Dermis microvascular lymphatic vessel endothelial cell (primary cell): ENCODE measurements at regions not wholly inside any gene's neighbourhood (a gene's known extent, or its start where the extent isn't known, plus 50 kb on each side); places are given as distances from the start of the nearest gene placed in this dataset.
"Not testable (repeated sequence)": the region's sequence is repeated elsewhere in the genome, so short reads cannot be mapped to it uniquely, and the experiment has no call there.

Source experiments
- DNase-seq, 2 donors: peaks; one replicate each; pipeline versions ENCODE4 v3.0.0 to v3.0.0-alpha.2; 2010; ENCODE audit warnings: low read depth in 2 of 2

GRCh38 chr4:138894011-138894410 is 121.6 kb upstream of the NOCT start:
- DNase-seq = no peak

- DNase-seq = no peak
Measured at GRCh38 chr4:138892483-138893407, 122.8 kb upstream of the NOCT start.

GRCh38 chr4:138891631-138892031 is 124.0 kb upstream of the NOCT start:
- peak in 1 of 2 donors; percentile 47 for DNase-seq

GRCh38 chr4:138890891-138891570 is 124.5 kb upstream of the NOCT start:
- peak in 1 of 2 donors; percentile 42 for DNase-seq

- DNase-seq = no peak
Measured at GRCh38 chr4:138889216-138889615, 126.4 kb upstream of the NOCT start.

GRCh38 chr4:138887741-138888140 is 127.8 kb upstream of the NOCT start:
- DNase-seq = no peak

GRCh38 chr4:138887341-138887740 is 128.2 kb upstream of the NOCT start:
- no peak for DNase-seq

GRCh38 chr4:138879757-138880156 is 135.8 kb upstream of the NOCT start:
- no peak for DNase-seq

- peak in 1 of 2 donors; percentile 58 for DNase-seq
Measured at GRCh38 chr4:138875891-138876608, 139.5 kb upstream of the NOCT start.

- no peak for DNase-seq
Measured at GRCh38 chr4:138871555-138871875, 144.1 kb upstream of the NOCT start.

GRCh38 chr4:138870737-138871554 is 144.6 kb upstream of the NOCT start:
- DNase-seq = peak; percentile 36 to 72

GRCh38 chr4:138869631-138870030 is 145.9 kb upstream of the NOCT start:
- no peak for DNase-seq

- DNase-seq = no peak
Measured at GRCh38 chr4:138869165-138869564, 146.4 kb upstream of the NOCT start.

GRCh38 chr4:138868562-138868961 is 147.0 kb upstream of the NOCT start:
- no peak for DNase-seq

- DNase-seq = no peak
Measured at GRCh38 chr4:138867404-138867803, 148.2 kb upstream of the NOCT start.

GRCh38 chr4:138866314-138866713 is 149.3 kb upstream of the NOCT start:
- no peak for DNase-seq

GRCh38 chr4:138865765-138866164 is 149.8 kb upstream of the NOCT start:
- no peak for DNase-seq

- DNase-seq = no peak
Measured at GRCh38 chr4:138864961-138865720, 150.4 kb upstream of the NOCT start.

- DNase-seq = no peak
Measured at GRCh38 chr4:138863160-138863559, 152.4 kb upstream of the NOCT start.

- DNase-seq = peak in 1 of 2 donors; percentile 69
Measured at GRCh38 chr4:138861135-138861534, 154.4 kb upstream of the NOCT start.

- not testable (repeated sequence) for DNase-seq
Measured at GRCh38 chr4:138860357-138860756, 155.2 kb upstream of the NOCT start.
